HEK293 (cell line): ENCODE measurements at regions not wholly inside any gene's neighbourhood (a gene's known extent, or its start where the extent isn't known, plus 50 kb on each side); places are given as distances from the start of the nearest gene placed in this dataset.

Source experiments
- CTCF ChIP-seq: fragments of 450-650 bp; formaldehyde crosslinking; IDR thresholded peaks from 2 replicates; pipeline ENCODE4 v1.5.1; 2016; ENCODE audit warnings: missing biosample characterization, missing genetic modification characterization
- HOXA7 ChIP-seq: sonication (generic); formaldehyde crosslinking; IDR thresholded peaks from 2 replicates; pipeline ENCODE4 v1.8.1; 2022; ENCODE audit warnings: missing genetic modification reagents, borderline replicate concordance
- TCF7L2 ChIP-seq: IDR thresholded peaks from 2 replicates; pipeline ENCODE4 v1.6.1; 2011; ENCODE audit warnings: low read depth, mild to moderate bottlenecking, inconsistent platforms, low read length, moderate library complexity, borderline replicate concordance
- YY1 ChIP-seq: fragments of 450-650 bp; formaldehyde crosslinking; IDR thresholded peaks from 2 replicates; pipeline ENCODE4 v1.5.1; 2018; ENCODE audit warnings: missing biosample characterization, missing genetic modification characterization
- ZFP37 ChIP-seq: fragments of 450-650 bp; formaldehyde crosslinking; IDR thresholded peaks from 2 replicates; pipeline ENCODE4 v1.5.1; 2016; ENCODE audit warnings: missing biosample characterization, missing genetic modification characterization
- ZNF23 ChIP-seq: fragments of 450-650 bp; formaldehyde crosslinking; IDR thresholded peaks from 2 replicates; pipeline ENCODE4 v1.5.1; 2016; ENCODE audit warnings: missing biosample characterization, missing genetic modification characterization, borderline replicate concordance

- TF ChIP-seq CTCF (tag by site-specific recombination) (no peak), ZFP37 (tag by site-specific recombination) (no peak), YY1 (tag by site-specific recombination) (no peak), ZNF23 (tag by site-specific recombination) (no peak), TCF7L2 (no peak), HOXA7 (CRISPR knock-in tag) (no peak)
These were observed 79.5 kb upstream of the DAB1 start for GRCh38 chr1:57503337-57503736.
